GM19397 (cell line): ENCODE measurements at regions not wholly inside any gene's neighbourhood (a gene's known extent, or its start where the extent isn't known, plus 50 kb on each side); places are given as distances from the start of the nearest gene placed in this dataset.

ENCODE experiments used
- ATAC-seq: cut with Tn5 transposase; IDR thresholded peaks from one replicate; pipeline ENCODE4 v1.9.1; 2021; ENCODE audit warnings: mild to moderate bottlenecking, moderate library complexity; ENCODE audit not compliant: unreplicated experiment

DNA sequence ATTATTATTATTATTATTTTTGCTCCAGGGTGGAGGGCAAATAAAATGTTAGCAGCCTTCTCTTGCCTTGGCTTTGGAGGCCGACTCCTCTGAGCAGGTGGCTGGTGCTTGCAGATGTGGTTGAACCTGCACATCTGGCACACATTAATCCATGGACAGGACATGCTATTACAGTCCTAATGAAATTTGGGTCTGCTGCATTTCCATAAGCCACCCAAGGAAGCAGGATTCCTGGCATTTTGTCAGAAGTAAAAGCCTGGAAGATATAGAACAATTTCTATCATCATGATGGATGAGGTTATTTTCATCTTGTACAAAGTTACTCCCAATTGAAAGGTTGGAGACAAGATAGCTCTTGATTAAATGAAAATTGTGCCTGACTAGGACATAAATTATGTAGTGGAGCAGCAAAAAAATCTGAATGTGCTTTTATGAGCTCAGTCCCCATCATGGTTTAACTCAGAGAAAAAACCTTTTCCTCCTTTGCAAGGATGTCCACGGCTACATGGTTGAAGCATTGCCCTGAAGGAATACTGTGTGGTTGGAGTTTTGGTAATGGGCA, 130.9 kb upstream of the RGMA start:
- no peak for ATAC-seq

DNA sequence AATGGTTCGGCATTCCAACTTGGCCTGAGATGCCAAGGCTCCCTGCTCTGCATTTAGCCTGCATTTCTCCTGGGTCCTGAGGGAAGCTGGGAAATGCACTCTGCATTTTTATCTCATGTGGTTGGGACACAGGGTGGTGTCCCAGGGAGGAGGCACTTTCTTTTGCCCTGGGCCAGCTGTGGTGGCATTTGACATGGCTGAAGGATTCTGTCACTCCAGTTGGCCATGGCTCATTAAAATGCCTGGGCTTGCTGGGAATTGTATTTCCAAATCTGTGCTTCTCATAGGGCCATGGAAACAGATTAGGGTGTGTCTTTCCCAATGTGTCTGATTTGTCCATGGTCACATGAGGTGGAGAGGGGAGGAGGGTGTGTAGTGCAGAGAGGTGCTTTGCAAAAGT, 128.3 kb upstream of the RGMA start:
- ATAC-seq = no peak

GRCh38 chr15:93214106-93214505, 125.1 kb upstream of the RGMA start:
- ATAC-seq = no peak

DNA sequence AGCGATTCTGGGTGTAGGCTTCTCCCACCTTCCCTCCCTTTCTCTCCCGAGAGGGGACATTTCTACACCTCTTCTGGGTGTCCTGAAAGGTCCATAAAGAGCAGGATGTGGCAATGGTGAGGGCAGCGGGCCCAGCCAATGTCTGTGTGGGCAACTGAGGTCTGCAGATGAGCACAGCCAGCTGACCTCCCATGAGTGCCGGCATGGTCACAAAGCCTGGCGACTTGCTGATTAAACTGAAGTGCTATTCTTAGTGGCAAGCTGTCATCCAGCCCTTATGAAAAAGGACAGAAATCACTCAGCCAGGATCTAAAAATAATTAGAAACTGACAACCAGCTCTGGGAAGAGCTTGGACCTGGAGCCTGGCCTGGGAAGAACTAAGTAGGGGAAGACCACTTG, 124.3 kb upstream of the RGMA start:
- no peak for ATAC-seq

DNA sequence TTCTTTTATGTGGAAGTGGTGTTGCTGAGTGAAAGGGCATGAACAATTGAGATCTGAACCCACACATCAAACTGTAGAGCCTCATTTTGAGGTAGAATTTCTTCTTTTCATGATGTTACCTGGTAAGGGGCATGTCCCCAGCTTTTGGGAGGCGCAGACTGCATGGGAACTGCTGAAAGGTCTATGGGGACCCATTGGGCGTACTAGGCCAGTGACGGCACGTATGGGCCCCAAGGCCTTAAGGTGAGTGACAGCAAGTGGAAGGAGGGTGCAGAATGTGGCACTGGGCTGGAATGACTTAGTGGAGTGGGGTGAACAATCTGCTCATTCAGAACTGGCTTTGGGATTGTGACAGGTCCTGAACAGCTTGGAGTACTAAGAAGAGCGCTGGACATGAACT, 123.6 kb upstream of the RGMA start:
- ATAC-seq = no peak

DNA sequence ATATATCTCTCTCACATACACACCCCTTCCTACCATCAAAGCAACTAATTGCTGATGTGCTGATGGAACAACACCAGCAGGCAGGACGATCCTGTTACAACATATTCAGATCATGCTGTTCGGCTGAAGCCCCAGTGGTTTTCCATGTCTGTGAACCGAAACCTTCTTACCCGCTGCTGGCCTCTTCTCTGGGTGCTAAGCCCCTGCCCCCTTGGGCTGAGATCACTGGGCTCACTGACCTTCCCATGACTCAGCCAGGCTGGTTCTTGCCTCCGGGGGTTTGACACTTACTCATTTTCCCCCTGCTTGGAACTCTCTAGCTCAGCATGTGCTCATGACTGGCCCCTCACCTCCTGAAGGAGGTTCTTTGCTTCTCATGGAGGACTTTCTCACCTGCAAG, 122.0 kb upstream of the RGMA start:
- ATAC-seq = no peak

- no peak for ATAC-seq
These were observed 120.9 kb upstream of the RGMA start for GRCh38 chr15:93209690-93210445.

DNA sequence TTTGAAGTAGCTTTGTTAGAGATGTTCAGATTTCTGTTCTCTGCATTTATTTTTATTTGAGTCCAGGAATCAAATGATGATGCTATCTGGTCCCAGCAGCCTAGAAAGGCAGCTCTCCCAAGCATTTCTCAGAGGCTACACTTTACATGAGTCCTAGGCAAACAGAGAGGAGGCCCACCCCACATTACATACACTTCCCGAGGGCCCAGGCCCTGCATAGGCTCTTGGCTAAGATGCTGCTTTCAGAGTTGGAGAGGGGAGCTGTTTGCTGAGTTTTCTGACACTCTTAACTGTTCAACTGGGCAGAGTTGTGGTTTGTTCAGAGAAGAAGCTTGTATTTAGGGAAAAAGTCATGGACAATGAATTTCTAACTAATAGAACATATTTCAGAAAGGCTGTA, 117.9 kb upstream of the RGMA start:
- ATAC-seq = no peak

GRCh38 chr15:93205413-93205812, 116.4 kb upstream of the RGMA start:
- no peak for ATAC-seq

- no peak for ATAC-seq
These were observed 114.0 kb upstream of the RGMA start for GRCh38 chr15:93203036-93203435.

DNA sequence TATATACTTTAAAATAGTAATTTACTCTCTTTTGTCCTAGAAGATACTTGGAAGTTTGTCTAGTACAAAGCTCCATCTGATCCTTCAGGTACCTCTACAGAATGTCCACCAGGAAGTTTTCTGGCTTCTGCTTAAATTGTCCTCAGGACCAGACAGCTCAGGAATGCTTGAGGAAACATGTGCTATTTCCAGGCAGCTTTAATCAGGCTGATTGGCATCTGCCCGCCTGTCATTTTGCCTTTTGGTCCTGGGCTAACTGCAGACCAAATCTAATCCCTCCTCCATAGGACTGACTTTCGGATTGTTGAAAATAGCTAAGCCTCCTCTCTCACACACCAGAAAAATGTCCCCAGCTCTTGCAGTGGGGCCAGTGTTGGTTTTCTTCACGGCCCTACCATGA, 113.4 kb upstream of the RGMA start:
- ATAC-seq = no peak

DNA sequence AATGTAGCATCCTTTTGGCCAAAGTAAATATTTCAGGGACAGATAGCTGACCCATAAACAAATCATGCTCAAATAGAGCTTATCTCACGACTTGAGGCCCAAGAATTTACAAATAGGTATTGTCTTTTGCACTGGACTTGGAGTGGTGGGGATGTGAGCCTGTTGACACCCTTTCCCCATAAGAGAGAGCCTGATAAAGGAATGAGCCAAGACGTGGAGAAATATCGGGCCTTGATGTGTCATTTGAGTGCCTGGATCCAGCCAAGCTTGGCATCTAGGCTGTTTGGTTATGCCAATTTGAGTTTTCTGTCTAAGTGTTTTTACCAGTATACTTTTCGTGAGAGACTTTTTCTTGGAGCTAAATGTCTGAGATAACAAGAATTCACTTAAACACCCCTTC, 112.9 kb upstream of the RGMA start:
- no peak for ATAC-seq

GRCh38 chr15:93200837-93201226, 111.8 kb upstream of the RGMA start:
- no peak for ATAC-seq

GRCh38 chr15:93200081-93200836, 111.2 kb upstream of the RGMA start:
- no peak for ATAC-seq

DNA sequence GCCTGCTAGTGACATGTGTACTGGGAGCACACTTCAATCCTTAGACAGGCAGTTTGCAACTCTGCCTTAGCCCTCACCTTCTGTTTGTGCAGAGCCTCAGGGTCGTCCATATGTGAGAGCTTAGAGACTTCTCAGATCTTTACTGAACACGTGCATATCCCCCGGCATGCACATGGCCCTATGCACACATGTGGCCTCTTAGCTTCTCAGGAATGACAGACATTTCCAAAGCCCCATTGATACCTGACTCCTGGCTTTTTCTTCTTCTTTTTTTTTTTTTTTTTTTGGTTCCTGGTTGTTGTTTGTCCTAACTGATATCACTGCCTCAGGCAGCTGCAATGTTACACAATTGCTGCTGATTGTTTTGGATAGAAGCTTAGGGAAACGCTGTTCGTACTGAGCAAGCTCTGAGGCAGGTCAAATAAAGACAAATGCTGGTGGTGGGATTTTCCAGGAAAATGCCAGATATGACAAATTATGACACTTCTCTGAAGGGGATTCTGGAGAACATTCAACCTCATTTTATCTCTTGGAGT, 107.2 kb upstream of the RGMA start:
- no peak for ATAC-seq

DNA sequence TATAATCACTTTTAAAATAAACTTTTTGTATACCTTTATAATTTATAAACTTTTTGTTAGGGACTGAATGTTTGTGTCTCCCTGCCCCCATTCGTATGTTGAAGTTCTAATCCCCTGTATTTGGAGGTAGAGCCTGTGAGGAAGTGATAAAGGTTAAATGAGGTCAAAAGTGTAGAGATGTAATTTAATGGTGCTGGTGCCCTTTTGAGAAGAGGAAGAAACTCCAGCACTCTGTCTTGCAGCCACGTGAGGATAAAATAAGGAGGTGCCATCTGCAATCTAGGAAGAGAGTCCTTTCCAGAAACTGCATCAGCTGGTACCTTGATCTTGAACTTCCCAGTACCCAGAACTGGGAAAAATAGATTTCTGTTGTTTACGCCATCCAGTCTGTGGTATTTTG, 106.1 kb upstream of the RGMA start:
- ATAC-seq = no peak

DNA sequence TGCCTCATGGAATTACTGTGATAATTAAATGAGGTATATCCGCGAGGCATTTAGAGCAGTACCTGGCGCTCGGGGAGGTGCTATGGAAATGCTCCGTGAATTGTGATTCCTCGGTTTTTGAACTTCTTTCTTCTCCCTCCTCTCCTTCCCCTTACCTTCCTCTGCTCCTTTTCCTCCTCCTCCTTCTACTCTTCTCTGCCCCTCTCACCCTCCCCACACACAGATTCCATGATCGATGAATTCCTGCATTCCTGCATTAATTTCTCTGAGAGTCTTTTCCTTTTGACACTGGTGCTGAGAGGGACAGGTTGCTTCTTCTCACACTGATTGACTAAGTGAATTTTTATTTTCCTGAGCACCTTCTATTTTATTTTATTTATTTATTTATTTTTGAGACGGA, 101.2 kb upstream of the RGMA start:
- ATAC-seq = no peak

DNA sequence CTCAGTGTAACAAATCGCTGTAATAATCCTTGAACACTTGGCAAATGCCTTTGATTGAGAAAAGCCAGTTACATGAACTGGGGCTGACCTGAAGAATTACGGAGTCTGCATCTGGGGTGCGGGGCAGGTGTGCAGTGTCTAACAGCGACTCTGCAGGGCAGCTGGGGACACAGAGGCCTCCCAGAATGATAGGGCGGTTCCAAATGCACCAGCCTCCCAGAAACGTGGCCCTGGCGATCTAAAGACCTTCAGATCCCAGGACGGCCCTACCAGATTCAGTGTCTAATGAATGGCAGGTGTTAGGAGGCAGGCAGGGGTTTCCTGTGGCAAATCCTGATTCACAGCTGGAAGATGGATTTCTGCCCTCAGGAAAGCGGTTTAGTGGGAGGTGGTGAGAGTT, 100.5 kb upstream of the RGMA start:
- ATAC-seq = no peak

- ATAC-seq = no peak
These were observed 99.2 kb upstream of the RGMA start for GRCh38 chr15:93188236-93188635.

- ATAC-seq = no peak
These were observed 96.8 kb upstream of the RGMA start for GRCh38 chr15:93185796-93186195.

GRCh38 chr15:93182703-93183205, 93.7 kb upstream of the RGMA start:
- no peak for ATAC-seq

- no peak for ATAC-seq
These were observed 91.6 kb upstream of the RGMA start for GRCh38 chr15:93180656-93181055.
